ENCODE measurements at regions not wholly inside any gene's neighbourhood (a gene's known extent, or its start where the extent isn't known, plus 50 kb on each side); places are given as distances from the start of the nearest gene placed in this dataset.

- DNase-seq, result no peak
Measured at GRCh38 chr21:14609274-14609673, 63.2 kb upstream of the SAMSN1 start.

- no peak for DNase-seq
Measured at GRCh38 chr21:14607262-14607661, 61.1 kb upstream of the SAMSN1 start.

- DNase-seq, result no peak
Measured at GRCh38 chr21:14603202-14603601, 57.1 kb upstream of the SAMSN1 start.

- no peak for DNase-seq
Measured at GRCh38 chr21:14602382-14602958, 56.4 kb upstream of the SAMSN1 start.

GRCh38 chr21:14600569-14601297 is 54.6 kb upstream of the SAMSN1 start:
- DNase-seq, result no peak

- no peak for DNase-seq
Measured at GRCh38 chr21:14598065-14598464, 52.0 kb upstream of the SAMSN1 start.
